Body of pancreas (tissue), 4 donors: ENCODE measurements at regions not wholly inside any gene's neighbourhood (a gene's known extent, or its start where the extent isn't known, plus 50 kb on each side); places are given as distances from the start of the nearest gene placed in this dataset.

ENCODE experiments used
- ATAC-seq: fragments of 150-250 bp; one replicate; pipeline ENCODE4 v1.9.1; 2016
- DNase-seq, 4 donors: peaks; one replicate each; pipeline ENCODE4 v3.0.0-alpha.2; 2019
- H3K27ac ChIP-seq, 4 donors: fragments of 200-600 bp; sonication (generic); 1 replicate in 3 of 4; 2 replicates in 1 of 4; pipeline versions ENCODE4 v1.5.1 to v1.6.1; 2016 to 2019; ENCODE audit warnings: mild to moderate bottlenecking in 1 of 4, mixed read lengths in 1 of 4, moderate library complexity in 1 of 4
- H3K27me3 ChIP-seq, 2 donors: fragments of 200-600 bp; sonication (generic); one replicate each; pipeline ENCODE4 v1.6.0; 2016; ENCODE audit warnings: mild to moderate bottlenecking in 1 of 2
- H3K36me3 ChIP-seq, 2 donors: fragments of 200-600 bp; sonication (generic); replicated peaks in 1 of 2; 2 replicates each; pipeline ENCODE4 v1.5.1; 2016; ENCODE audit warnings: low read depth in 2 of 2; ENCODE audit not compliant: insufficient read depth in 1 of 2
- H3K4me1 ChIP-seq: fragments of 200-600 bp; sonication (generic); one replicate; pipeline ENCODE4 v1.6.0; 2016
- H3K4me3 ChIP-seq, 2 donors: fragments of 200-600 bp; sonication (generic); 1 replicate in 1 of 2; 2 replicates in 1 of 2; pipeline ENCODE4 v1.5.1; 2016 to 2019
- H3K9me3 ChIP-seq, 3 donors: fragments of 200-600 bp; sonication (generic); 1 replicate in 2 of 3; 2 replicates in 1 of 3; pipeline ENCODE4 v1.5.1; 2016
- POLR2A ChIP-seq, 3 donors: fragments of 450-650 bp; IDR thresholded peaks; one replicate each; pipeline ENCODE4 v1.6.1; 2016; ENCODE audit warnings: antibody characterized with exemption in 3 of 3, mild to moderate bottlenecking in 2 of 3
- WGBS, 2 donors: methylation state at CpG; one replicate each; pipeline ENCODE4 v1.1.5; 2017; 5-methylcytosine and 5-hydroxymethylcytosine counted together
- intact Hi-C: fragments of 100-400 bp; cut with DNase I; formaldehyde crosslinking; loops from one replicate; pipeline ENCODE4 v1.15.1; 2023
- TF ChIP-seq, protein P1 (sequence below), 7 experiments: fragments of 450-650 bp in 4 of 7; fragments of 200-600 bp in 3 of 7; sonication (generic) in 3 of 7; IDR thresholded peaks; one replicate each; pipeline ENCODE4 v1.5.1; 2016 to 2019; ENCODE audit warnings: antibody characterized with exemption in 7 of 7

DNA sequence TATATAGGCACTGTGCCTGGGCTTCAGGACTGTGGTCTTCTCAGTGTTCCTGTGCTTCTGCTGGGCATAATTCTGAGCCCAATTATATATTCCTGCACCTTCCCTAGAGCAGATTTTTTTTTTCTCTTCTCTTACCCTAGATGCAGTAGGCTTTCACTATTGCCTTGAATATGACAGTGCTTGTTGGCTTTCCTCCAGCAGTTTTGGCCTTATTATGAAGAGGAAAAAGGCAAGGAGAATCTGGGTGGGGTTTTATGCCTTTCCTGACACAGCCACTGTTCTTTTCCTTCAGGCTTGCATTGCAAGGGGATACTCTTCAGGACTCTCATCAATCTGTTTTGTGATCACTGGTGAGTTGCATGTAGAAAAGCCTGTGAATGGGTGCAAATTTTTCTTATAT lies 221.9 kb upstream of the CELF4 start:
- Histone ChIP-seq H3K4me3 (no peak overlapping the region), H3K9me3 (no peaks in the 10 kb centered on the region), H3K27me3 (no peaks in the 10 kb centered on the region), H3K4me1 (no peaks in the 10 kb centered on the region), H3K36me3 (no peaks in the 10 kb centered on the region), H3K27ac (no peak overlapping the region)
- DNase-seq (no peak), ATAC-seq (no peak)
- intact Hi-C loops = no loop called here
- no peak for TF ChIP-seq POLR2A (IDR thresholded peaks at IDR 0.05)
- TF ChIP-seq, protein P1, sequence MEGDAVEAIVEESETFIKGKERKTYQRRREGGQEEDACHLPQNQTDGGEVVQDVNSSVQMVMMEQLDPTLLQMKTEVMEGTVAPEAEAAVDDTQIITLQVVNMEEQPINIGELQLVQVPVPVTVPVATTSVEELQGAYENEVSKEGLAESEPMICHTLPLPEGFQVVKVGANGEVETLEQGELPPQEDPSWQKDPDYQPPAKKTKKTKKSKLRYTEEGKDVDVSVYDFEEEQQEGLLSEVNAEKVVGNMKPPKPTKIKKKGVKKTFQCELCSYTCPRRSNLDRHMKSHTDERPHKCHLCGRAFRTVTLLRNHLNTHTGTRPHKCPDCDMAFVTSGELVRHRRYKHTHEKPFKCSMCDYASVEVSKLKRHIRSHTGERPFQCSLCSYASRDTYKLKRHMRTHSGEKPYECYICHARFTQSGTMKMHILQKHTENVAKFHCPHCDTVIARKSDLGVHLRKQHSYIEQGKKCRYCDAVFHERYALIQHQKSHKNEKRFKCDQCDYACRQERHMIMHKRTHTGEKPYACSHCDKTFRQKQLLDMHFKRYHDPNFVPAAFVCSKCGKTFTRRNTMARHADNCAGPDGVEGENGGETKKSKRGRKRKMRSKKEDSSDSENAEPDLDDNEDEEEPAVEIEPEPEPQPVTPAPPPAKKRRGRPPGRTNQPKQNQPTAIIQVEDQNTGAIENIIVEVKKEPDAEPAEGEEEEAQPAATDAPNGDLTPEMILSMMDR (IDR thresholded peaks at IDR 0.05) = no peak

DNA sequence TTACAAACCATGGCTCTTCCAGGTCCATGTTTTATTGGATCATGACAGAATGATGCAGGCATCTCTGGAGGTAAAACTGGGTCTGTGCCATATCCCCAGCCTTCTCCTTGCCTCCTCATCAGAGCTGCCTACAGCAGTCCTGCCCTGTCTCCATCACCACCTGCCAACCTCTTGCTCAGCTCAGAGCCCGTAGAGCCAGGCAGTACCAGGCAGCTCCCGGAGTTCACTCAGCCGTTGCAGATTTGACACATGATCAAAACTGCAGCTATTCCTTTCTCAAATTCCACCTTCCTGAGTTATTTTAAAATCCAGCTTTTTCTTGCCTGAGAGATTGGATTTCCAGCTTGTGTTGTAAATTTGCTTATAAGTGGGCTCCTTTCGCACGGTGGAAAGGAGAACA lies 218.2 kb upstream of the CELF4 start:
- Histone ChIP-seq H3K27me3 (no peaks in the 10 kb centered on the region), H3K36me3 (no peaks in the 10 kb centered on the region), H3K4me1 (no peaks in the 10 kb centered on the region), H3K4me3 (no peak overlapping the region), H3K27ac (no peak overlapping the region), H3K9me3 (no peaks in the 10 kb centered on the region)
- WGBS, 2 donors = 52 to 54% methylated on average over 5 of the region's 5 CpGs
- no peak for ATAC-seq
- DNase-seq = no peak
- intact Hi-C loops = no loop called here
- TF ChIP-seq, protein P1 (IDR thresholded peaks at IDR 0.05) = no peak
- no peak for TF ChIP-seq POLR2A (IDR thresholded peaks at IDR 0.05)

DNA sequence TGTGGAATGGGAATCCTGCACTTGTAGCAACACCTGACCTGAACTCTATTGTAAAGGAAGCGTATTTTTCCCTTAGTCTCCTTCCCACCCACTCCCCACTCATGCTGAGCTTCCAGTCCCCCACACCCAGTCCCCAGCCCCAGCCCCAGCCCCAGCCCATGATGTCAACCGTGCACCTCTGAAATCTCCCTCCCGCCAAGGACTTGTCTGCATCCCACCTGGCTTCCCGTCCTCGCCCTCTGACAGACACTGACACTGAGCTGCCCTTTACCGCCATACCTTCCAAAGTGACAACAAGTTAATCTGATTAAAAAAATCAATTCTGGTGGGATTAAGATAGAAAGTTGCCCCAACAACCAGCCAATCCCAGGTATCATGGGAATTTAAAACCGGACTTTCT lies 213.6 kb upstream of the CELF4 start:
- Histone ChIP-seq H3K36me3 (no peaks in the 10 kb centered on the region), H3K27ac (no peak overlapping the region), H3K4me1 (no peaks in the 10 kb centered on the region), H3K27me3 (no peaks in the 10 kb centered on the region), H3K4me3 (no peak overlapping the region), H3K9me3 (no peaks in the 10 kb centered on the region)
- TF ChIP-seq, protein P1 (IDR thresholded peaks at IDR 0.05) = no peak
- no peak for TF ChIP-seq POLR2A (IDR thresholded peaks at IDR 0.05)
- intact Hi-C loops = no loop called here
- 36 to 61% methylated on average over 7 of the region's 7 CpGs for WGBS, 2 donors
- DNase-seq (no peak), ATAC-seq (no peak)

DNA sequence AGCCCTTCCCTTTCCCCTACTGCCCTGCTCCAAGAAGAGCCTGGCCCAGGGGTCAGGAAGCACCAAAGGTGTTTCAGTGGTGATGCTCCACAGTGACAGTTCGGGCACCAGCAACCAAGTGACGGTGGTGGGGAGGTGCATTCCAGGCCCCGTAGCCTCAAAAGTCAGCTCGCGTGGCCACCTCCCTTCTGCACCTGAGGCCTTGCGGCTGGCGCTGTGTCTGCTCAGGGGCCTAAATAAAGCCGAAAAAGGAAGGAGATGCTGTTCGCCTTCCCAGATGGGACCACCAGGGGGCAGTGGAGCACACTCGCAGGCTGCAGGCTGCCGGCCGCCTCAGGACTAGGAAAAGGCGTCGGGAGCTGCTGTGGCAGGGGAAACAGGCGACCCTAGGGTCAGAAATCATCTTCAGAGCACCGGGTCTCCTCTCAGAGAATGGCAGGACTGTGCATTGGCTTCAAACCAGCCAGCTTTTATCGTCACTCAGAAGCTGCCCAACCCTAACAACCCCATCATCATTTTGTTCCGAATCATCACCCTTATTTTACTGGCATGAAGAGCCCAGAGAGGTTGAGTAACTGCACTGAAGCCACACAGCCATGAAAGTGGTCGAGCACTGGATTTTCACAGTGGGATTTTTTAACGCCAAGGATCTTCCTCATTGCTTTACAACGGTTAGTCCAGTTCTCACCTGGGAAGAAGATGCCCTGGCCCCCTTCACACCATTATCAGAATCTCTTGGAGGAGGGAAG lies 213.0 kb upstream of the CELF4 start:
- intact Hi-C loops = no loop called here
- Histone ChIP-seq H3K4me1 (no peaks in the 10 kb centered on the region), H3K27ac (no peak overlapping the region), H3K36me3 (no peaks in the 10 kb centered on the region), H3K4me3 (no peak overlapping the region), H3K27me3 (no peaks in the 10 kb centered on the region), H3K9me3 (no peaks in the 10 kb centered on the region)
- DNase-seq (peak; percentile 62 to 73 (median 68)), ATAC-seq (peak; percentile 53)
- WGBS, 2 donors = 14 to 24% methylated on average over 14 to 21 of the region's 21 CpGs
- TF ChIP-seq POLR2A (IDR thresholded peaks at IDR 0.05) = no peak
- TF ChIP-seq, protein P1 (IDR thresholded peaks at IDR 0.05) = peak; percentile 56 to 82 (median 67)

DNA sequence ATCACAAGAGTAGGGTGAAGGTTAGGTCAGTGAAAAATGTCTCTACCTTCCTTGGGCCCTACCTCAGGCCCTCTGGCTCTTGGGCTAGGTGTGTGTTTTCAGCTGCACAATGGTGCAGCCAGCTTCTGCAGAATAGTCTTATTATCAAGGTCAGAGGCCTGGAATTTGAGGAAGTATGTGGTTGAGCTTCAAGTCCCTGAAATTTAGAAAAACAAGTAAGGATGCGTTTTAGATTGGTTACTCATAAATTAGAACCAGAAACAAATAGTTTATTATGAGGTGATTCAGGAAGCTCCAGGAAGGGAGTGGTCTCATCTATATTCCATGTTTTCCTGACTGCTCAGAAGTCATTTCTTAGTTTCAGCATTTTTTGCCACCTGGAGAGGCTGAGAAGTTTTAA lies 204.2 kb upstream of the CELF4 start:
- Histone ChIP-seq H3K27me3 (no peaks in the 10 kb centered on the region), H3K36me3 (no peaks in the 10 kb centered on the region), H3K4me3 (no peak overlapping the region), H3K9me3 (no peaks in the 10 kb centered on the region), H3K4me1 (no peaks in the 10 kb centered on the region), H3K27ac (no peak overlapping the region)
- TF ChIP-seq POLR2A (IDR thresholded peaks at IDR 0.05) = no peak
- intact Hi-C loops = no loop called here
- WGBS, 2 donors = 14 to 50% methylated on average over 1 of the region's 1 CpG
- ATAC-seq = no peak
- DNase-seq = no peak
